Tibial nerve (tissue), 4 donors: ENCODE measurements at regions not wholly inside any gene's neighbourhood (a gene's known extent, or its start where the extent isn't known, plus 50 kb on each side); places are given as distances from the start of the nearest gene placed in this dataset.
A peak's percentile ranks its signal among the peaks of the same experiment; 100 is the strongest.

Experiments used
- EP300 ChIP-seq, 2 donors: sonication (generic); formaldehyde crosslinking; IDR thresholded peaks; one replicate each; pipeline ENCODE4 v1.6.1; 2017; ENCODE audit warnings: antibody characterized with exemption in 2 of 2, mild to moderate bottlenecking in 1 of 2
- TF ChIP-seq, protein P1 (sequence below), 5 experiments: fragments of 200-600 bp in 3 of 5; fragments of 450-650 bp in 2 of 5; sonication (generic) in 3 of 5; IDR thresholded peaks; one replicate each; pipeline ENCODE4 v1.5.1; 2016 to 2019; ENCODE audit warnings: antibody characterized with exemption in 5 of 5, mild to moderate bottlenecking in 3 of 5, moderate library complexity in 2 of 5

DNA sequence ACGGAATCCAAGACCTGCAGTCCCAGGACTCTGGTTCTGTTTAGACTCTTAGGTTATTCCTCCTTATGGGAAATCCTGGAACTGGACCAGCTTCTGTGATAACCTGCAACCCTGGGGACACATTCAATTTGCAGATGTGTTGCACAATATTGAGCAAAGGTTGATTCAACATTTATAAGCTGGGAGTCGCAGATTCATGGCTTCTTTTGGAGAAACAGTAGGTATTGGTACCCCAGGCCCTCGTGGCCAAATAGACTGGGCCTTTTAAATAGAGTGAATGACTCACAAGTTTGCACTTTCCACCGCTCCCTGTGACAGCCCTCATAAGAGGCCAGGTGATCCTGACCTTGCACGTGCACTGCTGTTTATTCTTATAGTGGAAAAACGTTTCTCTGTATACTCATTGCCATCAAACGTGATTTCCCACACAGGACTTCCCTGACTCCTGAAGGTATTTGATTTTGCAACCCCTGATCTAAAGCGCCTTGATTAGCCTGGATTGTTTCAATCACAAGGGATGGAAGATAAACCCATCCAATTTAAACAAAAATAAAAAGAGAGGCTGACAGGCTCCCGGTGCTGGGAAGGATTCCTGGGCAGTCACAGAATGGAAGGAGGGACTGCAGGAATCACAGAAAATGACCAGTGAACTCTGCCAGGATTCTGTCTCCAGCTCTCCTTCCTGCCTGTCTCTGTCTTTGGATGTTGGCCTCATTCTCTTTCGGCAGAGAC, 98.0 kb downstream of the VCPKMT start:
- TF ChIP-seq, protein P1, sequence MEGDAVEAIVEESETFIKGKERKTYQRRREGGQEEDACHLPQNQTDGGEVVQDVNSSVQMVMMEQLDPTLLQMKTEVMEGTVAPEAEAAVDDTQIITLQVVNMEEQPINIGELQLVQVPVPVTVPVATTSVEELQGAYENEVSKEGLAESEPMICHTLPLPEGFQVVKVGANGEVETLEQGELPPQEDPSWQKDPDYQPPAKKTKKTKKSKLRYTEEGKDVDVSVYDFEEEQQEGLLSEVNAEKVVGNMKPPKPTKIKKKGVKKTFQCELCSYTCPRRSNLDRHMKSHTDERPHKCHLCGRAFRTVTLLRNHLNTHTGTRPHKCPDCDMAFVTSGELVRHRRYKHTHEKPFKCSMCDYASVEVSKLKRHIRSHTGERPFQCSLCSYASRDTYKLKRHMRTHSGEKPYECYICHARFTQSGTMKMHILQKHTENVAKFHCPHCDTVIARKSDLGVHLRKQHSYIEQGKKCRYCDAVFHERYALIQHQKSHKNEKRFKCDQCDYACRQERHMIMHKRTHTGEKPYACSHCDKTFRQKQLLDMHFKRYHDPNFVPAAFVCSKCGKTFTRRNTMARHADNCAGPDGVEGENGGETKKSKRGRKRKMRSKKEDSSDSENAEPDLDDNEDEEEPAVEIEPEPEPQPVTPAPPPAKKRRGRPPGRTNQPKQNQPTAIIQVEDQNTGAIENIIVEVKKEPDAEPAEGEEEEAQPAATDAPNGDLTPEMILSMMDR (IDR thresholded peaks at IDR 0.05) = no peak
- TF ChIP-seq EP300 (IDR thresholded peaks at IDR 0.05) = peak in 1 of 2 donors; percentile 61
